ENCODE measurements at regions not wholly inside any gene's neighbourhood (a gene's known extent, or its start where the extent isn't known, plus 50 kb on each side); places are given as distances from the start of the nearest gene placed in this dataset.

GRCh38 chr10:21141946-21142492, 244.9 kb upstream of the NEBL start:
- no peak for TF ChIP-seq CTCF (conservative IDR thresholded peaks at IDR 0.05; ENCODE audit: low read depth, low read length)
- no peak overlapping the region for H3K4me3 ChIP-seq (ENCODE audit: low read length)
- no peak for DNase-seq (ENCODE audit: low read depth)

GRCh38 chr10:21138769-21139340, 241.7 kb upstream of the NEBL start:
- H3K4me3 ChIP-seq (ENCODE audit: low read length): no peak overlapping the region
- DNase-seq (ENCODE audit: low read depth): no peak
- TF ChIP-seq CTCF (conservative IDR thresholded peaks at IDR 0.05; ENCODE audit: low read depth, low read length): no peak

- DNase-seq (ENCODE audit: low read depth): no peak
- no peak for TF ChIP-seq CTCF (conservative IDR thresholded peaks at IDR 0.05; ENCODE audit: low read depth, low read length)
- H3K4me3 ChIP-seq (ENCODE audit: low read length): no peak overlapping the region
These were observed 238.2 kb upstream of the NEBL start for GRCh38 chr10:21135023-21135931.

- TF ChIP-seq CTCF (conservative IDR thresholded peaks at IDR 0.05; ENCODE audit: low read depth, low read length): no peak
- no peak for DNase-seq (ENCODE audit: low read depth)
- H3K4me3 ChIP-seq (ENCODE audit: low read length): no peak overlapping the region
These were observed 237.5 kb upstream of the NEBL start for GRCh38 chr10:21134645-21135022.

GRCh38 chr10:21130683-21131442, 233.8 kb upstream of the NEBL start:
- TF ChIP-seq CTCF (conservative IDR thresholded peaks at IDR 0.05; ENCODE audit: low read depth, low read length): no peak
- no peak overlapping the region for H3K4me3 ChIP-seq (ENCODE audit: low read length)
- DNase-seq (ENCODE audit: low read depth): no peak

- no peak for TF ChIP-seq CTCF (conservative IDR thresholded peaks at IDR 0.05; ENCODE audit: low read depth, low read length)
- no peak for DNase-seq (ENCODE audit: low read depth)
- H3K4me3 ChIP-seq (ENCODE audit: low read length): no peak overlapping the region
These were observed 233.0 kb upstream of the NEBL start for GRCh38 chr10:21130108-21130507.

Measured in retinal pigment epithelial cell (primary cell).